Stimulated activated naive CD8-positive, alpha-beta T cell treated with anti-CD3 and anti-CD28 coated beads, Interleukin-15, Interleukin-2, amounts not matched to agents 100 ng/mL and 50 ng/mL, for 24 hours (primary cell): ENCODE measurements at regions not wholly inside any gene's neighbourhood (a gene's known extent, or its start where the extent isn't known, plus 50 kb on each side); places are given as distances from the start of the nearest gene placed in this dataset.
"Not testable (repeated sequence)": the region's sequence is repeated elsewhere in the genome, so short reads cannot be mapped to it uniquely, and the experiment has no call there.

Source experiments
- H3K27ac Mint-ChIP-seq: one replicate; pipeline ENCODE4 v1.8.0; 2021; ENCODE audit warnings: mild to moderate bottlenecking, mixed read lengths
- H3K27me3 Mint-ChIP-seq: one replicate; pipeline ENCODE4 v1.8.0; 2021; ENCODE audit warnings: mixed read lengths
- H3K36me3 Mint-ChIP-seq: one replicate; pipeline ENCODE4 v1.8.0; 2021; ENCODE audit warnings: low read depth, mixed read lengths
- H3K4me1 Mint-ChIP-seq: one replicate; pipeline ENCODE4 v1.8.0; 2021; ENCODE audit warnings: low read depth, mixed read lengths
- H3K4me3 Mint-ChIP-seq: one replicate; pipeline ENCODE4 v1.8.0; 2021; ENCODE audit warnings: mild to moderate bottlenecking, mixed read lengths
- H3K9me3 Mint-ChIP-seq: one replicate; pipeline ENCODE4 v1.8.0; 2021; ENCODE audit warnings: mixed read lengths

- no peaks in the 10 kb centered on the region for H3K27me3 Mint-ChIP-seq
- H3K4me3 Mint-ChIP-seq, result no peak overlapping the region
- peaks cover 7% of the 10 kb centered on the region for H3K9me3 Mint-ChIP-seq
- H3K4me1 Mint-ChIP-seq, result no peaks in the 10 kb centered on the region
- no peak overlapping the region for H3K27ac Mint-ChIP-seq
- peaks cover 4% of the 10 kb centered on the region for H3K36me3 Mint-ChIP-seq
These were observed 227.7 kb upstream of the TMEM260 start for GRCh38 chr14:56351861-56352260.

GRCh38 chr14:56352999-56353398, 226.6 kb upstream of the TMEM260 start:
- H3K4me3 Mint-ChIP-seq, result no peak overlapping the region
- H3K27ac Mint-ChIP-seq, result no peak overlapping the region

GRCh38 chr14:56357428-56357827, 222.2 kb upstream of the TMEM260 start:
- Mint-ChIP-seq H3K36me3 (no peaks in the 10 kb centered on the region), H3K4me1 (peaks cover 4% of the 10 kb centered on the region), H3K27ac (no peak overlapping the region), H3K4me3 (no peak overlapping the region), H3K9me3 (no peaks in the 10 kb centered on the region), H3K27me3 (no peaks in the 10 kb centered on the region)

More at GRCh38 chr14:56352999-56353398, 226.6 kb upstream of the TMEM260 start:
- Mint-ChIP-seq H3K4me1 (no peaks in the 10 kb centered on the region), H3K36me3 (peaks cover 4% of the 10 kb centered on the region), H3K9me3 (peaks cover 7% of the 10 kb centered on the region), H3K27me3 (no peaks in the 10 kb centered on the region)

GRCh38 chr14:56358275-56358674, 221.3 kb upstream of the TMEM260 start:
- Mint-ChIP-seq H3K4me1 (peaks cover 4% of the 10 kb centered on the region), H3K27ac (no peak overlapping the region), H3K27me3 (no peaks in the 10 kb centered on the region), H3K4me3 (no peak overlapping the region), H3K36me3 (no peaks in the 10 kb centered on the region), H3K9me3 (no peaks in the 10 kb centered on the region)

- no peaks in the 10 kb centered on the region for H3K9me3 Mint-ChIP-seq
- peaks cover 4% of the 10 kb centered on the region for H3K4me1 Mint-ChIP-seq
- H3K27ac Mint-ChIP-seq, result no peak overlapping the region
- H3K36me3 Mint-ChIP-seq, result no peaks in the 10 kb centered on the region
- no peaks in the 10 kb centered on the region for H3K27me3 Mint-ChIP-seq
- H3K4me3 Mint-ChIP-seq, result no peak overlapping the region
These were observed 220.6 kb upstream of the TMEM260 start for GRCh38 chr14:56358851-56359614.

GRCh38 chr14:56365663-56366062, 213.9 kb upstream of the TMEM260 start:
- H3K27ac Mint-ChIP-seq, H3K36me3 Mint-ChIP-seq, H3K4me3 Mint-ChIP-seq, H3K27me3 Mint-ChIP-seq, H3K4me1 Mint-ChIP-seq, H3K9me3 Mint-ChIP-seq: not testable (repeated sequence)

GRCh38 chr14:56367416-56367815, 212.2 kb upstream of the TMEM260 start:
- Mint-ChIP-seq H3K4me3 (no peak overlapping the region), H3K4me1 (no peaks in the 10 kb centered on the region), H3K9me3 (peaks cover under 1% of the 10 kb centered on the region), H3K36me3 (peaks cover 6% of the 10 kb centered on the region), H3K27ac (no peak overlapping the region), H3K27me3 (no peaks in the 10 kb centered on the region)

- H3K4me1 Mint-ChIP-seq, result no peaks in the 10 kb centered on the region
- H3K36me3 Mint-ChIP-seq, result peaks cover 6% of the 10 kb centered on the region
- peaks cover 8% of the 10 kb centered on the region for H3K9me3 Mint-ChIP-seq
These were observed 207.9 kb upstream of the TMEM260 start for GRCh38 chr14:56371737-56372136.

GRCh38 chr14:56374421-56374820, 205.2 kb upstream of the TMEM260 start:
- Mint-ChIP-seq H3K4me1 (no peaks in the 10 kb centered on the region), H3K27me3 (no peaks in the 10 kb centered on the region), H3K4me3 (no peak overlapping the region), H3K9me3 (peaks cover 8% of the 10 kb centered on the region), H3K27ac (no peak overlapping the region), H3K36me3 (peaks cover 6% of the 10 kb centered on the region)

More at GRCh38 chr14:56371737-56372136, 207.9 kb upstream of the TMEM260 start:
- no peak overlapping the region for H3K27ac Mint-ChIP-seq
- no peak overlapping the region for H3K4me3 Mint-ChIP-seq
- no peaks in the 10 kb centered on the region for H3K27me3 Mint-ChIP-seq

- Mint-ChIP-seq H3K4me3 (no peak overlapping the region), H3K27ac (no peak overlapping the region), H3K27me3 (no peaks in the 10 kb centered on the region), H3K36me3 (no peaks in the 10 kb centered on the region), H3K9me3 (peaks cover under 1% of the 10 kb centered on the region), H3K4me1 (no peaks in the 10 kb centered on the region)
These were observed 201.6 kb upstream of the TMEM260 start for GRCh38 chr14:56378046-56378445.

- Mint-ChIP-seq H3K27me3 (no peaks in the 10 kb centered on the region), H3K36me3 (no peaks in the 10 kb centered on the region), H3K27ac (no peak overlapping the region), H3K9me3 (no peaks in the 10 kb centered on the region), H3K4me3 (no peak overlapping the region), H3K4me1 (no peaks in the 10 kb centered on the region)
These were observed 201.1 kb upstream of the TMEM260 start for GRCh38 chr14:56378475-56378877.

- Mint-ChIP-seq H3K4me3 (no peak overlapping the region), H3K9me3 (peaks cover under 1% of the 10 kb centered on the region), H3K27me3 (no peaks in the 10 kb centered on the region), H3K27ac (no peak overlapping the region), H3K4me1 (no peaks in the 10 kb centered on the region), H3K36me3 (no peaks in the 10 kb centered on the region)
These were observed 199.6 kb upstream of the TMEM260 start for GRCh38 chr14:56379956-56380355.

GRCh38 chr14:56386024-56386423, 193.6 kb upstream of the TMEM260 start:
- H3K36me3 Mint-ChIP-seq, result no peaks in the 10 kb centered on the region
- peaks cover 17% of the 10 kb centered on the region for H3K9me3 Mint-ChIP-seq
- no peaks in the 10 kb centered on the region for H3K27me3 Mint-ChIP-seq
- H3K4me3 Mint-ChIP-seq, result no peak overlapping the region
- no peak overlapping the region for H3K27ac Mint-ChIP-seq
- no peaks in the 10 kb centered on the region for H3K4me1 Mint-ChIP-seq

- Mint-ChIP-seq H3K27ac (no peak overlapping the region), H3K27me3 (no peaks in the 10 kb centered on the region), H3K36me3 (no peaks in the 10 kb centered on the region), H3K4me3 (no peak overlapping the region), H3K4me1 (no peaks in the 10 kb centered on the region), H3K9me3 (peaks cover 10% of the 10 kb centered on the region)
These were observed 188.7 kb upstream of the TMEM260 start for GRCh38 chr14:56390859-56391258.

GRCh38 chr14:56394826-56395530, 184.6 kb upstream of the TMEM260 start:
- no peaks in the 10 kb centered on the region for H3K36me3 Mint-ChIP-seq
- H3K27ac Mint-ChIP-seq, result no peak overlapping the region
- no peaks in the 10 kb centered on the region for H3K9me3 Mint-ChIP-seq
- H3K27me3 Mint-ChIP-seq, result no peaks in the 10 kb centered on the region
- H3K4me3 Mint-ChIP-seq, result no peak overlapping the region
- H3K4me1 Mint-ChIP-seq, result no peaks in the 10 kb centered on the region
